ENCODE measurements at regions not wholly inside any gene's neighbourhood (a gene's known extent, or its start where the extent isn't known, plus 50 kb on each side); places are given as distances from the start of the nearest gene placed in this dataset.

DNA sequence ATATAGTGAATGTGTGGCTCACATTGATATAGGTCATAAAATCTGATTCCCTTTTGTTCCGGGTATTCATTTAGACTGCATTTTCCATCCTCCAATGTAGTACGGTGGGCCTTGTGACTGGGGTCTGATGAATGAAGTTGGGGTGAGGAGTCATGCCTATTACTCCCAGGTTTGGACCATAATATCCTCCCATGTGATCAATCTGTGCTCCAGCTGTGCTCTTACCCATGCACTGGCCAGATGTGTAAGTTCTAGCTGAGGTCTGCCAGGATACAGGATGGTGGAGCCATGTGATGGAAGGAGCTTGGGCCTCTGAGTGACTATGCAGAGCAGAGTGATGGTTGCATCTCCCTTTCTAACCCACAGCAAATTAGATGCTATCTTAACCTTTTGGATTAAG, 1034.0 kb upstream of the TMEM132C start:
- no peak overlapping the region for H3K27ac ChIP-seq (ENCODE audit: insufficient read length, low read depth, low read length)
- Mint-ChIP-seq H3K27ac (no peak overlapping the region), H3K4me3 (no peak overlapping the region)

More for the DNA sequence above, 1034.0 kb upstream of the TMEM132C start:
- no peak overlapping the region for H2BK15ac ChIP-seq (ENCODE audit: low read depth, low read length)
- no peaks in the 10 kb centered on the region for H3K4me1 ChIP-seq (ENCODE audit: insufficient read depth, low read length)
- H2AFZ ChIP-seq (ENCODE audit: low read length): no peak overlapping the region
- H3K9me3 ChIP-seq (ENCODE audit: control insufficient read depth, low read depth, low read length): no peaks in the 10 kb centered on the region
- Mint-ChIP-seq H3K9me3 (peaks cover 2 to 8% of the 10 kb centered on the region in 2 experiments; a peak in 3 of 5 replicates), H3K4me1 (no peaks in the 10 kb centered on the region), H3K36me3 (ENCODE audit: insufficient read depth in 1 of 3, low read depth in 3 of 3) (no peaks in the 10 kb centered on the region), H3K27me3 (ENCODE audit: low read depth) (peaks cover 3% of the 10 kb centered on the region; the same call in 1 of the 2 replicates)
- H3K56ac ChIP-seq (ENCODE audit: insufficient read length, low read depth, low read length): no peak overlapping the region
- H2AK5ac ChIP-seq (ENCODE audit: insufficient read length, low read length): no peak overlapping the region
- H2BK12ac ChIP-seq (ENCODE audit: insufficient read length, low read depth, low read length): no peak overlapping the region
- no peak overlapping the region for H2BK120ac ChIP-seq (ENCODE audit: low read depth, low read length, poor library complexity, severe bottlenecking)
- no peak overlapping the region for H3K9ac ChIP-seq (ENCODE audit: extremely low read depth, insufficient read length, low read length)
- no peak overlapping the region for H4K5ac ChIP-seq (ENCODE audit: insufficient read length, low read depth, low read length)
- no peak overlapping the region for H3T11ph ChIP-seq (ENCODE audit: low read length)
- no peak overlapping the region for H3K23ac ChIP-seq (ENCODE audit: insufficient read length, low read depth, low read length)
- no CpG with 5 or more reads among the region's 2 CpGs for WGBS (ENCODE audit: extremely low coverage, insufficient read length, low lambda C conversion rate)
- H4K91ac ChIP-seq (ENCODE audit: insufficient read length, low read depth, low read length): no peak overlapping the region
- no peak overlapping the region for H3K4me2 ChIP-seq (ENCODE audit: insufficient read depth, insufficient read length, low read length)
- H3K79me1 ChIP-seq (ENCODE audit: insufficient read depth, low read depth, low read length, poor library complexity, severe bottlenecking): no peaks in the 10 kb centered on the region
- H3K27me3 ChIP-seq (ENCODE audit: insufficient read depth, low read length): 0 out of 2 replicates have a peak, but pooled peaks cover 2% of the 10 kb centered on the region
- no peak overlapping the region for H2BK20ac ChIP-seq (ENCODE audit: low read depth, low read length, poor library complexity, severe bottlenecking)
- H3K23me2 ChIP-seq (ENCODE audit: insufficient read length, low read depth, low read length, poor library complexity, severe bottlenecking): no peaks in the 10 kb centered on the region
- no peaks in the 10 kb centered on the region for H4K20me1 ChIP-seq (ENCODE audit: control insufficient read depth, insufficient read depth, insufficient read length)
- H3K4ac ChIP-seq (ENCODE audit: low read depth, low read length): no peak overlapping the region
- no peak overlapping the region for H3K18ac ChIP-seq (ENCODE audit: insufficient read length, low read depth, low read length)
- DNase-seq: no peak
- H2BK5ac ChIP-seq (ENCODE audit: insufficient read length, low read length): no peak overlapping the region
- no peaks in the 10 kb centered on the region for H3K79me2 ChIP-seq (ENCODE audit: insufficient read depth, low read length)
- no peak for TF ChIP-seq CTCF (conservative IDR thresholded peaks at IDR 0.05)
- no peak overlapping the region for H4K8ac ChIP-seq (replicated peaks; ENCODE audit: insufficient read length, low read depth, low read length)
- H3K14ac ChIP-seq (ENCODE audit: insufficient read depth, low read length): no peak overlapping the region

All from H9 (cell line).